ENCODE measurements at regions not wholly inside any gene's neighbourhood (a gene's known extent, or its start where the extent isn't known, plus 50 kb on each side); places are given as distances from the start of the nearest gene placed in this dataset.

DNA sequence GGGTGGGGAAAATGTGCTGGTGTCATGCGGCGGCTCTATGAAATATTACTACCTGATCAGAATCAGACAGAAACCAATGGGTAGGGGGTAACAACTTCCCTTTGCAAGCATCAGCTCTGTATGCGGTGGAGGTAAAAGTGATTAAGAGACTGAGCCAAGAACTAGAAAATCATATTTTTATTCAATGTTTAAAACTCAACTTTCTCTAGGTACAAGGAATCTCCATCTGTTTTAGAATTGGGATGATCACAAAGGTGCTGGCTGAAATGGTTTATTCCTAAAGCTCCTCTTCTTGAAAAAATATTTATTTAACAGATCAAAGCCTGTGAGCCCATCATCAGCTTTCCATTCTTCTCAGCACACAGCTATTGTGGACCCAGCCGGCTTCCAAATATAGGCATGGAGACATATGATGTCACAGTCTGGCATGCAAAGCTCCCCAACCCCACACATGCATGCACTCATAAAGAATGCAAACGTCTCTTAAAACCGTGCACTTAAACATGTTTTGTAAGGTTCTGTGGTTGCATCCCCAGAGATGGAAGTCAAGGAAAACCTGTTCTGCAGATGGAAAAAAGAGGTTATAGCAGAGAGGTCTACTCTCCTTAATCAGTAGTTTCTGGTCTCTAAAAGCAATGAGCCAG, 126.0 kb downstream of the SKIDA1 start:
- TF ChIP-seq, protein P1, sequence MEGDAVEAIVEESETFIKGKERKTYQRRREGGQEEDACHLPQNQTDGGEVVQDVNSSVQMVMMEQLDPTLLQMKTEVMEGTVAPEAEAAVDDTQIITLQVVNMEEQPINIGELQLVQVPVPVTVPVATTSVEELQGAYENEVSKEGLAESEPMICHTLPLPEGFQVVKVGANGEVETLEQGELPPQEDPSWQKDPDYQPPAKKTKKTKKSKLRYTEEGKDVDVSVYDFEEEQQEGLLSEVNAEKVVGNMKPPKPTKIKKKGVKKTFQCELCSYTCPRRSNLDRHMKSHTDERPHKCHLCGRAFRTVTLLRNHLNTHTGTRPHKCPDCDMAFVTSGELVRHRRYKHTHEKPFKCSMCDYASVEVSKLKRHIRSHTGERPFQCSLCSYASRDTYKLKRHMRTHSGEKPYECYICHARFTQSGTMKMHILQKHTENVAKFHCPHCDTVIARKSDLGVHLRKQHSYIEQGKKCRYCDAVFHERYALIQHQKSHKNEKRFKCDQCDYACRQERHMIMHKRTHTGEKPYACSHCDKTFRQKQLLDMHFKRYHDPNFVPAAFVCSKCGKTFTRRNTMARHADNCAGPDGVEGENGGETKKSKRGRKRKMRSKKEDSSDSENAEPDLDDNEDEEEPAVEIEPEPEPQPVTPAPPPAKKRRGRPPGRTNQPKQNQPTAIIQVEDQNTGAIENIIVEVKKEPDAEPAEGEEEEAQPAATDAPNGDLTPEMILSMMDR (IDR thresholded peaks at IDR 0.05) = no peak
- TF ChIP-seq POLR2A (IDR thresholded peaks at IDR 0.05) = no peak

Measured in stomach (tissue), 4 donors.